ENCODE measurements at regions not wholly inside any gene's neighbourhood (a gene's known extent, or its start where the extent isn't known, plus 50 kb on each side); places are given as distances from the start of the nearest gene placed in this dataset.

DNA sequence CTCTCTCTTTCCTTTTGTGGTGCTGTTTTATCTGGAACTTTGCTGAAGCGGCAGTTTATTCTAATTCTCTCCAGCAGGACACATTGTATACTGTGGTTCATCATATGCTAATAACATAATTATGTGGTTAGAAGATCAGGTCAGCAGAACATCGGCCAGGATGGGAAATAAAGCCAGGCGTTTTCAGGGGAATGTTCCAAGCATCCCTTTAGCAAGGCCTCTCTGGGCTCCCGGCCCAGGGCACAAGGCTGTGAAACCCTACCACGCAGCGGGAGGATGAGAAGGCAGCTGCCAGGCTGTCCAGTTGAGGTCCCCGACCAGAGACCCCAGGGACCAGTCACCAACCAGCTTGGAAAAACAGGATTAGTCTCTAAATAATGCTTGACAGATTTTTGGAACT lies 112.2 kb upstream of the GALNT17 start:
- TF ChIP-seq, protein P1, sequence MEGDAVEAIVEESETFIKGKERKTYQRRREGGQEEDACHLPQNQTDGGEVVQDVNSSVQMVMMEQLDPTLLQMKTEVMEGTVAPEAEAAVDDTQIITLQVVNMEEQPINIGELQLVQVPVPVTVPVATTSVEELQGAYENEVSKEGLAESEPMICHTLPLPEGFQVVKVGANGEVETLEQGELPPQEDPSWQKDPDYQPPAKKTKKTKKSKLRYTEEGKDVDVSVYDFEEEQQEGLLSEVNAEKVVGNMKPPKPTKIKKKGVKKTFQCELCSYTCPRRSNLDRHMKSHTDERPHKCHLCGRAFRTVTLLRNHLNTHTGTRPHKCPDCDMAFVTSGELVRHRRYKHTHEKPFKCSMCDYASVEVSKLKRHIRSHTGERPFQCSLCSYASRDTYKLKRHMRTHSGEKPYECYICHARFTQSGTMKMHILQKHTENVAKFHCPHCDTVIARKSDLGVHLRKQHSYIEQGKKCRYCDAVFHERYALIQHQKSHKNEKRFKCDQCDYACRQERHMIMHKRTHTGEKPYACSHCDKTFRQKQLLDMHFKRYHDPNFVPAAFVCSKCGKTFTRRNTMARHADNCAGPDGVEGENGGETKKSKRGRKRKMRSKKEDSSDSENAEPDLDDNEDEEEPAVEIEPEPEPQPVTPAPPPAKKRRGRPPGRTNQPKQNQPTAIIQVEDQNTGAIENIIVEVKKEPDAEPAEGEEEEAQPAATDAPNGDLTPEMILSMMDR (IDR thresholded peaks at IDR 0.05; ENCODE audit: low read depth, low read length, poor library complexity, severe bottlenecking) = no peak
- TF ChIP-seq EZH2phosphoT487 (IDR thresholded peaks at IDR 0.05; ENCODE audit: borderline replicate concordance, low read length) = no peak
